Sigmoid colon (tissue), 6 donors: ENCODE measurements at regions not wholly inside any gene's neighbourhood (a gene's known extent, or its start where the extent isn't known, plus 50 kb on each side); places are given as distances from the start of the nearest gene placed in this dataset.

Experiments
- DNase-seq: peaks from one replicate; pipeline ENCODE4 v3.0.0-alpha.2; 2019
- H3K27ac ChIP-seq, 4 donors: fragments of 200-600 bp; sonication (generic); one replicate each; pipeline ENCODE4 v1.5.1; 2016 to 2019; ENCODE audit warnings: mild to moderate bottlenecking in 1 of 4
- H3K27me3 ChIP-seq, 3 donors: fragments of 200-600 bp; sonication (generic); one replicate each; pipeline ENCODE4 v1.5.1; 2019; ENCODE audit warnings: mild to moderate bottlenecking in 1 of 3
- H3K36me3 ChIP-seq, 4 donors: fragments of 200-600 bp; sonication (generic); one replicate each; pipeline ENCODE4 v1.5.1; 2016 to 2019
- H3K4me1 ChIP-seq, 4 donors: fragments of 200-600 bp; sonication (generic); one replicate each; pipeline ENCODE4 v1.5.1; 2017 to 2019
- H3K4me3 ChIP-seq, 4 donors: fragments of 200-600 bp; sonication (generic); one replicate each; pipeline ENCODE4 v1.5.1; 2017 to 2019; ENCODE audit warnings: mild to moderate bottlenecking in 2 of 4, moderate library complexity in 1 of 4
- H3K9me3 ChIP-seq, 4 donors: fragments of 200-600 bp in 3 of 4; sonication (generic) in 3 of 4; one replicate each; pipeline versions ENCODE4 v1.5.1 to v1.6.1; 2013 to 2019
- EP300 ChIP-seq, 4 donors: sonication (generic); formaldehyde crosslinking; IDR thresholded peaks; one replicate each; pipeline ENCODE4 v1.6.1; 2017; ENCODE audit warnings: antibody characterized with exemption in 4 of 4
- POLR2A ChIP-seq, 2 donors: fragments of 450-650 bp; IDR thresholded peaks; one replicate each; pipeline ENCODE4 v1.6.1; 2016; ENCODE audit warnings: antibody characterized with exemption in 2 of 2, mild to moderate bottlenecking in 2 of 2, moderate library complexity in 2 of 2
- POLR2AphosphoS5 ChIP-seq, 4 donors: sonication (generic); formaldehyde crosslinking; IDR thresholded peaks; one replicate each; pipeline ENCODE4 v1.6.1; 2017; ENCODE audit warnings: antibody characterized with exemption in 4 of 4
- WGBS, 2 donors: extraction: QIAGEN DNeasy Blood & Tissue Kit; methylation state at CpG; one replicate each; pipeline ENCODE4 v1.1.7; 2013; 5-methylcytosine and 5-hydroxymethylcytosine counted together
- intact Hi-C: fragments of 100-400 bp; cut with DNase I; formaldehyde crosslinking; loops from one replicate; pipeline ENCODE4 v1.15.1; 2023
- TF ChIP-seq, protein P1 (sequence below), 4 experiments: fragments of 450-650 bp in 3 of 4; fragments of 200-600 bp in 1 of 4; IDR thresholded peaks; one replicate each; pipeline ENCODE4 v1.5.1; 2016 to 2019; ENCODE audit warnings: antibody characterized with exemption in 4 of 4, mild to moderate bottlenecking in 3 of 4, moderate library complexity in 2 of 4
- donor health status: healthy with polysubstance abuse.
- donor health status: healthy.

DNA sequence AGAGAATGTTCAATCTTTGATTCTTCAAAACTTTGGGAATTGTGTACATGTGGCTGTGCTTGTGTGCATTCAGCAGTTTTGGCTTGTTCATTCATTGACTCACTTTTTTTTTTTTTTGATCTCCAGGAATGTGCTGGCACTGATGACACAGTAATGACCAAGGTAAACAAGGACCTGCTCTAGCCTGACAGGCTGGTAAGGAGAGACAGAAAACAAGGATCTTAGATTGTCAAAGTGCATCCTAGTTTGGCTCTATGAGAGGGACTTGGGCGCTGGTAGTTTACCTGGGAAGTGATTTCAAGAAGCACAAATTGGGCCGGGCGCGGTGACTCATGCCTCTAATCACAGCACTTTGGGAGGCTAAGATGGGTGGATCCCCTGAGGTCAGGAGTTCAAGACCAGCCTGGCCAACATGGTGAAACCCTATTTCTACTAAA is 233.1 kb upstream of the WSCD1 start:
- TF ChIP-seq EP300 (IDR thresholded peaks at IDR 0.05) (no peak), POLR2A (IDR thresholded peaks at IDR 0.05) (no peak), POLR2AphosphoS5 (IDR thresholded peaks at IDR 0.05) (no peak)
- TF ChIP-seq, protein P1, sequence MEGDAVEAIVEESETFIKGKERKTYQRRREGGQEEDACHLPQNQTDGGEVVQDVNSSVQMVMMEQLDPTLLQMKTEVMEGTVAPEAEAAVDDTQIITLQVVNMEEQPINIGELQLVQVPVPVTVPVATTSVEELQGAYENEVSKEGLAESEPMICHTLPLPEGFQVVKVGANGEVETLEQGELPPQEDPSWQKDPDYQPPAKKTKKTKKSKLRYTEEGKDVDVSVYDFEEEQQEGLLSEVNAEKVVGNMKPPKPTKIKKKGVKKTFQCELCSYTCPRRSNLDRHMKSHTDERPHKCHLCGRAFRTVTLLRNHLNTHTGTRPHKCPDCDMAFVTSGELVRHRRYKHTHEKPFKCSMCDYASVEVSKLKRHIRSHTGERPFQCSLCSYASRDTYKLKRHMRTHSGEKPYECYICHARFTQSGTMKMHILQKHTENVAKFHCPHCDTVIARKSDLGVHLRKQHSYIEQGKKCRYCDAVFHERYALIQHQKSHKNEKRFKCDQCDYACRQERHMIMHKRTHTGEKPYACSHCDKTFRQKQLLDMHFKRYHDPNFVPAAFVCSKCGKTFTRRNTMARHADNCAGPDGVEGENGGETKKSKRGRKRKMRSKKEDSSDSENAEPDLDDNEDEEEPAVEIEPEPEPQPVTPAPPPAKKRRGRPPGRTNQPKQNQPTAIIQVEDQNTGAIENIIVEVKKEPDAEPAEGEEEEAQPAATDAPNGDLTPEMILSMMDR (IDR thresholded peaks at IDR 0.05): no peak
- Histone ChIP-seq H3K27ac (no peak overlapping the region), H3K9me3 (no peaks in the 10 kb centered on the region), H3K4me3 (no peak overlapping the region), H3K36me3 (no peaks in the 10 kb centered on the region), H3K4me1 (no peaks in the 10 kb centered on the region), H3K27me3 (no peaks in the 10 kb centered on the region)
- WGBS, 2 donors: 72 to 88% methylated on average over 4 of the region's 4 CpGs
- intact Hi-C loops: no loop called here
- no peak for DNase-seq

DNA sequence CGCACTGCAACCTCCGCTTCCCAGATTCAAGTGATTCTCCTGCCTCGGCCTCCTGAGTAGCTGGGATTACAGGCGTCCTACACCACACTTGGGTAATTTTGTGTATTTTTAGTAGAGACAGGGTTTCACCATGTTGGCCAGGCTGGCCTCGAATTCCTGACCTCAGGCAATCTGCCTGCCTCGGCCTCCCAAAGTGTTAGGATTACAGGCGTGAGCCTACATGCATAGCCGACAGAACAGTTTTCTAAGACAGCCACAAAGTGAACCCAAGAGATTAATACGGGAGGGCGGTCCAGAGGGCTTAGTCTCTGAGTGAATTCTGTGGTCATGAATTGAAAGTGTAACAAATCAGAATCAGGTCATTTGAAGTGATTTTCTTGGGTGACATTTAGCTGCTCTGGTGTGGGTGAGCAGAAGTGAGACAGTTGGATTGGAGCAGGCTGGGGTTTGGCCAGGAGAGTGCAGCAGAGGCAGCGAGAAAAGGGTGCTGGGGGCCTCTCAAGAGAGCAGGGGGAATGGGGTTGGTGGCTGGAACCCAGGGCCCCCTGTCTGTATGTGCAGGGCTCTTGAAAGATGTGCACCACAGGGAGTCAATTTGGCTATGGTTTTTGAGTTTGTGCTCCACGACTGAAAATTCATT is 231.4 kb upstream of the WSCD1 start:
- TF ChIP-seq, protein P1 (IDR thresholded peaks at IDR 0.05): no peak
- no peak for TF ChIP-seq EP300 (IDR thresholded peaks at IDR 0.05)
- TF ChIP-seq POLR2AphosphoS5 (IDR thresholded peaks at IDR 0.05): no peak
- TF ChIP-seq POLR2A (IDR thresholded peaks at IDR 0.05): no peak
- no peak overlapping the region for H3K4me3 ChIP-seq
- no peak overlapping the region for H3K27ac ChIP-seq
- no peaks in the 10 kb centered on the region for H3K9me3 ChIP-seq
- 67 to 75% methylated on average over 12 of the region's 12 CpGs for WGBS, 2 donors
- intact Hi-C loops: no loop called here
- DNase-seq: no peak
- H3K27me3 ChIP-seq: no peaks in the 10 kb centered on the region
- H3K36me3 ChIP-seq: no peaks in the 10 kb centered on the region
- H3K4me1 ChIP-seq: no peaks in the 10 kb centered on the region

DNA sequence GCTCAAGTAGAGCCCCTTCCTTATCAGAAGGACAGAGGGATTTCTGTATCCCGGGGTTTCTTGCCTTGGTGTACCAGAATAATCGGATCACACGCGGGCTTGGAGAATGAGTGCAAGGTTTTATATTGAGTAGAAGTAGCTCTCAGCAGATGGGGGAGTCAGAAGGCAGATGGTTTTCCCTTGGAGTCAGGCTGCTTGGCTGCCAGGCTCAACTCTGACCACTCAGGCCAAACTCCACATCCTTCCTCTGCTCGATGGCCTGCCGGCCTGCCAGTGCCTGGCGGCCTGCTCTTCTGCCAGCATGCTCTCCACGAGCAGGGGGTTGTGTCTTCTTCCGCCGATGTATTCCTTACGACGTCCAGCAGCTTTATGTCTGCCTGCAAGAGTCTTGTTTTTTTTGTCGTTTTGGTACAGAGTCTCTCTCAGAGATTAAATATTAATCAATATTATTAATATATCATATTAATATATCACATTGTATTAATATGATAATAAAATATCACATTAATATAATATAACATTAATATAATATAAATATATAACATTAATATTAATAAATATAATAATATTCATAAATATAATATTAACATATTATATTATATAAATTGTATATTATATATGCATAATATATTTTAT is 229.2 kb upstream of the WSCD1 start:
- TF ChIP-seq, protein P1 (IDR thresholded peaks at IDR 0.05): no peak
- no peak for TF ChIP-seq EP300 (IDR thresholded peaks at IDR 0.05)
- no peak for TF ChIP-seq POLR2AphosphoS5 (IDR thresholded peaks at IDR 0.05)
- TF ChIP-seq POLR2A (IDR thresholded peaks at IDR 0.05): no peak
- Histone ChIP-seq H3K27ac (no peak overlapping the region), H3K4me3 (no peak overlapping the region), H3K4me1 (no peaks in the 10 kb centered on the region), H3K9me3 (no peaks in the 10 kb centered on the region), H3K27me3 (no peaks in the 10 kb centered on the region), H3K36me3 (no peaks in the 10 kb centered on the region)
- intact Hi-C loops: no loop called here
- 86 to 87% methylated on average over 13 of the region's 13 CpGs for WGBS, 2 donors
- no peak for DNase-seq

DNA sequence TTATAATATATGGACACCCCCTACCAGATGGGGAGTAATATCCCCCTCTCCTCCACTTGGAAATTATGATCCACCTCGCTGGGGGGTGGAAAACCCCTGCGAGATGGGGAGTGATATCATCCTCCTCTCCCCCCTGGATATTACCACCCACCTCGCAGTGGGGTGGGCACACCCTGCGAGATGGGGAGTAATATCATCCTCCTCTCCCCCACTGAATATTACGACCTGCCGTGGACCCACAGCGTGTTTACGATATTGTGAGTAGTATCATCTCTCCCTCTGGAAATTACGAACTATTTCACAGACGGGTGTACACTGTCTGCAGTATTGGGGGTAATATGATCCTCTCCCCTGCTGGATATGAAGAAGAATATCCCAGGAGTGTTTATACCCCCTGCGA is 228.3 kb upstream of the WSCD1 start:
- Histone ChIP-seq H3K4me1 (no peaks in the 10 kb centered on the region), H3K9me3 (no peaks in the 10 kb centered on the region), H3K36me3 (no peaks in the 10 kb centered on the region), H3K27me3 (no peaks in the 10 kb centered on the region), H3K4me3 (no peak overlapping the region), H3K27ac (no peak overlapping the region)
- TF ChIP-seq POLR2AphosphoS5 (IDR thresholded peaks at IDR 0.05) (no peak), POLR2A (IDR thresholded peaks at IDR 0.05) (no peak), EP300 (IDR thresholded peaks at IDR 0.05) (no peak)
- TF ChIP-seq, protein P1 (IDR thresholded peaks at IDR 0.05): no peak
- intact Hi-C loops: no loop called here
- no peak for DNase-seq
- 75 to 91% methylated on average over 11 of the region's 11 CpGs for WGBS, 2 donors
